HCT116 (cell line): ENCODE measurements at regions not wholly inside any gene's neighbourhood (a gene's known extent, or its start where the extent isn't known, plus 50 kb on each side); places are given as distances from the start of the nearest gene placed in this dataset.
"Not testable (repeated sequence)": the region's sequence is repeated elsewhere in the genome, so short reads cannot be mapped to it uniquely, and the experiment has no call there.

Experiments
- ATAC-seq: fragments of 200-7000 bp; cut with Tn5 transposase; 2 replicates; pipeline ENCODE4 v1.9.1; 2020; ENCODE audit warnings: mild to moderate bottlenecking, moderate library complexity
- BruUV-seq: library from RNA; stranded (reverse); fragments of 400-500 nt; replicated peaks from 2 replicates; lab custom pipeline; 2021; lab: Mats Ljungman, UMichigan
- CTCF ChIA-PET: fragments of 300-600 bp; sonication (Branson Sonifier 250); formaldehyde crosslinking; loops from one replicate; lab custom pipeline; 2021; ENCODE audit warnings: antibody characterized with exemption; lab: Charles Lee
- POLR2A ChIA-PET: fragments of 300-600, 350-600 bp; sonication (Branson Sonifier 250); formaldehyde crosslinking; loops from one replicate; lab custom pipeline; 2021; ENCODE audit warnings: antibody characterized with exemption; lab: Charles Lee
- RAD21 ChIA-PET, 2 experiments: fragments of 300-600 bp; sonication (Branson Sonifier 250); formaldehyde crosslinking; loops; one replicate each; lab custom pipeline; 2023; ENCODE audit warnings: low total read pairs in 2 of 2; ENCODE audit not compliant: uncharacterized antibody in 2 of 2, unreplicated experiment in 2 of 2, low non-redundant PET in 1 of 2; lab: Charles Lee
- DNase-seq: peaks from one replicate; pipeline ENCODE4 v3.0.0-alpha.2; 2010; ENCODE audit warnings: low read depth, low spot score
- H2AFZ ChIP-seq: fragments of 200-600 bp; shearing (Covaris generic), sonication (generic); 2 replicates; pipeline ENCODE4 v1.6.1; 2017; ENCODE audit warnings: low read depth, mixed run types, mixed read lengths, antibody characterized with exemption, low read length; ENCODE audit not compliant: poor library complexity, severe bottlenecking
- H3K27ac ChIP-seq: 2 replicates; pipeline ENCODE4 v1.5.1; 2012; ENCODE audit warnings: low read depth, low read length
- H3K27me3 ChIP-seq: fragments of 200-600 bp; sonication (generic); 2 replicates; pipeline ENCODE4 v1.6.1; 2016; ENCODE audit warnings: mixed run types, low read length, mixed read lengths; ENCODE audit not compliant: insufficient read depth
- H3K36me3 ChIP-seq, 2 experiments: fragments of 200-500 bp in 1 of 2; fragments of 200-600 bp in 1 of 2; sonication (Bioruptor generic) in 1 of 2; sonication (generic) in 1 of 2; 2 replicates each; pipeline versions ENCODE4 v1.5.1 to v1.6.1; 2014 to 2016; ENCODE audit warnings: low read length in 2 of 2, inconsistent platforms in 1 of 2, mixed read lengths in 1 of 2, mixed run types in 1 of 2; ENCODE audit not compliant: insufficient read depth in 2 of 2, control insufficient read depth in 1 of 2
- H3K4me1 ChIP-seq, 2 experiments: fragments of 200-600 bp in 1 of 2; sonication (generic) in 1 of 2; 2 replicates each; pipeline versions ENCODE4 v1.5.1 to v1.6.1; 2012 to 2017; ENCODE audit warnings: low read length in 2 of 2, inconsistent platforms in 1 of 2, mild to moderate bottlenecking in 1 of 2, mixed read lengths in 1 of 2, mixed run types in 1 of 2, moderate library complexity in 1 of 2; ENCODE audit not compliant: insufficient read depth in 2 of 2, control insufficient read depth in 1 of 2
- H3K4me2 ChIP-seq: fragments of 200-600 bp; sonication (generic); 2 replicates; pipeline ENCODE4 v1.6.1; 2017; ENCODE audit warnings: mixed run types, low read length, mixed read lengths
- H3K4me3 ChIP-seq, 2 experiments: fragments of 200-600 bp in 1 of 2; sonication (generic) in 1 of 2; replicated peaks in 1 of 2; 2 replicates each; pipeline ENCODE4 v1.5.1; 2011 to 2016; ENCODE audit warnings: low read length in 2 of 2, control low read depth in 1 of 2, low read depth in 1 of 2, mild to moderate bottlenecking in 1 of 2, mixed read lengths in 1 of 2, mixed run types in 1 of 2
- H3K79me2 ChIP-seq: fragments of 200-600 bp; sonication (generic); 2 replicates; pipeline ENCODE4 v1.6.1; 2017; ENCODE audit warnings: mild to moderate bottlenecking, mixed run types, low read length, moderate library complexity, mixed read lengths; ENCODE audit not compliant: insufficient read depth
- H3K9ac ChIP-seq: fragments of 200-600 bp; sonication (generic); 2 replicates; pipeline ENCODE4 v1.6.1; 2016; ENCODE audit warnings: low read length, mixed read lengths
- H3K9me2 ChIP-seq: fragments of 200-600 bp; sonication (generic), shearing (Covaris generic); 2 replicates; pipeline ENCODE4 v1.6.1; 2017; ENCODE audit warnings: mixed run types, mild to moderate bottlenecking, moderate library complexity; ENCODE audit not compliant: insufficient read depth
- H3K9me3 ChIP-seq, 2 experiments: fragments of 200-500 bp in 1 of 2; fragments of 200-600 bp in 1 of 2; sonication (Bioruptor generic) in 1 of 2; sonication (generic) in 1 of 2; 2 replicates each; pipeline ENCODE4 v1.6.1; 2014 to 2017; ENCODE audit warnings: low read length in 2 of 2, mixed read lengths in 2 of 2, inconsistent platforms in 1 of 2, low read depth in 1 of 2, mild to moderate bottlenecking in 1 of 2, mixed run types in 1 of 2, moderate library complexity in 1 of 2; ENCODE audit not compliant: control insufficient read depth in 1 of 2, insufficient read depth in 1 of 2
- H4K20me1 ChIP-seq: fragments of 200-600 bp; sonication (generic), shearing (Covaris generic); 2 replicates; pipeline ENCODE4 v1.6.1; 2017; ENCODE audit warnings: mixed run types, mild to moderate bottlenecking, moderate library complexity; ENCODE audit not compliant: insufficient read depth
- EZH2 ChIP-seq: fragments of 200-600 bp; sonication (generic); IDR thresholded peaks from 2 replicates; pipeline ENCODE4 v1.6.1; 2017; ENCODE audit warnings: antibody characterized with exemption, mixed run types
- EZH2phosphoT487 ChIP-seq: fragments of 200-600 bp; IDR thresholded peaks from 2 replicates; pipeline ENCODE4 v1.6.1; 2018; ENCODE audit warnings: antibody characterized with exemption, borderline replicate concordance
- FOSL1 ChIP-seq: IDR thresholded peaks from 2 replicates; pipeline ENCODE4 v1.6.1; 2012; ENCODE audit warnings: low read depth
- JUND ChIP-seq: IDR thresholded peaks from 2 replicates; pipeline ENCODE4 v1.6.1; 2012
- ZFX ChIP-seq: fragments of 450-650 bp; IDR thresholded peaks from 2 replicates; pipeline ENCODE4 v1.6.1; 2017
- ZNF274 ChIP-seq: fragments of 200-500 bp; sonication (Bioruptor generic); IDR thresholded peaks from 2 replicates; pipeline ENCODE4 v1.6.1; 2014; ENCODE audit warnings: mild to moderate bottlenecking, low read depth, low read length, inconsistent platforms
- intact Hi-C: fragments of 100-400 bp; cut with micrococcal nuclease; formaldehyde crosslinking; loops from 2 replicates; pipeline ENCODE4 v1.10.0; 2022
- TF ChIP-seq, protein P1 (sequence below): IDR thresholded peaks from 2 replicates; pipeline ENCODE4 v1.6.1; 2012; ENCODE audit warnings: low read depth

DNA sequence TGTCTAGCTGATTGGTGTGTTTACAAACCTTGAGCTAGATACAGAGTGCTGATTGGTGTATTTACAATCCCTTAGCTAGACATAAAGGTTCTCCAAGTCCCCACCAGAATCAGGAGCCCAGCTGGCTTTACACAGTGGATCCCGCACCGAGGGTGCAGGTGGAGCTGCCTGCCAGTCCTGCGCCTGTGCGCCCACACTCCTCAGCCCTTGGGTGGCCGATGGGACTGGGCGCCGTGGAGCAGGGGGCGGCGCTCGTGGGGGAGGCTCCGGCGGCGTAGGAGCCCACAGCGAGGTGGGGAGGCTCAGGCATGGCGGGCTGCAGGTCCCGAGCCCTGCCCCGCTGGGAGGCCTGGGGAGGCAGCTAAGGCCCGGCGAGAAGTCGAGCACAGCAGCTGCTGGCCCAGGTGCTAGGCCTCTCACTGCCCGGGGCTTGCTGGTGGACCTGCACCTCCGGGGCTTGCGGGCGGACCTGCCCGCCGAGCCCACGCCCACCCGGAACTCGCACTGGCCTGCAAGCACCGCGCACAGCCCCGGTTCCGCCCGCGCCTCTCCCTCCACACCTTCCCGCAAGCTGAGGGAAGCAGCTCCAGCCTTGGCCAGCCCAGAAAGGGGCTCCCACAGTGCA, 51.0 kb upstream of the CDYL start:
- POLR2A ChIA-PET, result not testable (repeated sequence)

DNA sequence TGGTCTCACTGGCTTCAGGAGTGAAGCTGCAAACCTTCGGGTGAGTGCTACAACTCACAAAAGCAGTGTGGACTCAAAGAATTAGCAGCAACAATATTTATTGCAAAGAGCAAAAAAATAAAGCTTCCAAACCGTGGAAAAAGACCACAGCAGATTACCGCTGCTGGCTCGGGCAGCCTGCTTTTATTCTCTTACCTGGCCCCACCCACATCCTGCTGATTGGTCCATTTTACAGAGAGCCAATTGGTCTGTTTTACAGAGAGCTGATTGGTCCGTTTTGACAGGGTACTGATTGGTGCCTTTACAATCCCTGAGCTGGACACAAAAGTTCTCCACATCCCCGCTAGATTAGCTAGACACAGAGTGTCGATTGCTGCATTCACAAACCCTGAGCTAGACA, 51.5 kb upstream of the CDYL start:
- H3K4me1 ChIP-seq, H3K36me3 ChIP-seq, H3K4me3 ChIP-seq, H4K20me1 ChIP-seq, DNase-seq, POLR2A ChIA-PET, H2AFZ ChIP-seq, H3K27me3 ChIP-seq, H3K9me2 ChIP-seq, H3K79me2 ChIP-seq, RAD21 ChIA-PET, H3K4me2 ChIP-seq, CTCF ChIA-PET, H3K9ac ChIP-seq, H3K9me3 ChIP-seq, BruUV-seq, ATAC-seq, intact Hi-C loops, H3K27ac ChIP-seq: not testable (repeated sequence)

More for the DNA sequence above, 51.0 kb upstream of the CDYL start:
- H3K4me3 ChIP-seq, ATAC-seq, H3K9me3 ChIP-seq, DNase-seq, H3K79me2 ChIP-seq, H3K4me1 ChIP-seq, H3K27ac ChIP-seq, H3K9me2 ChIP-seq, H2AFZ ChIP-seq, BruUV-seq, H3K27me3 ChIP-seq, H3K36me3 ChIP-seq, H3K4me2 ChIP-seq, H4K20me1 ChIP-seq, H3K9ac ChIP-seq, RAD21 ChIA-PET, intact Hi-C loops, CTCF ChIA-PET: not testable (repeated sequence)

DNA sequence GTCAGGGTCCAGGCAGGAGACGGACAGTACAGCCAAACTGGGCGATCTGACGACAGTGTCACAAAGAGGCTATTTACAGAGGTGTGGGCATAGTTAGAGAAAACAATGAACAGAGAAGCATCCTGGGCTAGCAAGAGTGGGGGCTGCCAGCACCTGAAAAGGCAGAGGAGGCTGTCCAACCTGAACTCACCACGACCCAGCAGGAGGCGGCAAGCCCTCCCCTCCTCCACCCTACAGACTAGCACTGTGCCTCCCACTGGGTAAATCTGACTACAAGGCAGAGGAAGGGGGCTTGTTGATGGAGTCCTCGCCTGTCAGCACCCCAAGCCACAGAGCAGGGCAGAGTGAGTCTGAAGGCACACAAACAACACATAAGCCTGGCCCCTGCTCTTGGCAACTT, 52.8 kb upstream of the CDYL start:
- no peaks in the 10 kb centered on the region for H3K27me3 ChIP-seq
- H2AFZ ChIP-seq, result no peak overlapping the region
- no peaks in the 10 kb centered on the region for H3K79me2 ChIP-seq
- DNase-seq (no peak), ATAC-seq (no peak)
- intact Hi-C loops, result no loop called here
- no peaks in the 10 kb centered on the region for H4K20me1 ChIP-seq
- no peak overlapping the region for H3K27ac ChIP-seq
- H3K4me1 ChIP-seq, result peaks cover 0 to 3% of the 10 kb centered on the region in 2 experiments; a peak in 1 of 4 replicates
- H3K4me2 ChIP-seq, result no peak overlapping the region
- CTCF ChIA-PET, result no interaction called here
- no TSS peak for BruUV-seq
- no peaks in the 10 kb centered on the region for H3K36me3 ChIP-seq
- RAD21 ChIA-PET, result no interaction called here
- H3K9me3 ChIP-seq, result no peaks in the 10 kb centered on the region
- POLR2A ChIA-PET, result no interaction called here
- no peak overlapping the region for H3K4me3 ChIP-seq
- no peak overlapping the region for H3K9ac ChIP-seq
- 0 out of 2 replicates have a peak, but pooled peaks cover 3% of the 10 kb centered on the region for H3K9me2 ChIP-seq
- TF ChIP-seq FOSL1 (no peak), JUND (no peak), ZNF274 (no peak), ZFX (no peak), EZH2phosphoT487 (no peak), EZH2 (no peak)
- TF ChIP-seq, protein P1, sequence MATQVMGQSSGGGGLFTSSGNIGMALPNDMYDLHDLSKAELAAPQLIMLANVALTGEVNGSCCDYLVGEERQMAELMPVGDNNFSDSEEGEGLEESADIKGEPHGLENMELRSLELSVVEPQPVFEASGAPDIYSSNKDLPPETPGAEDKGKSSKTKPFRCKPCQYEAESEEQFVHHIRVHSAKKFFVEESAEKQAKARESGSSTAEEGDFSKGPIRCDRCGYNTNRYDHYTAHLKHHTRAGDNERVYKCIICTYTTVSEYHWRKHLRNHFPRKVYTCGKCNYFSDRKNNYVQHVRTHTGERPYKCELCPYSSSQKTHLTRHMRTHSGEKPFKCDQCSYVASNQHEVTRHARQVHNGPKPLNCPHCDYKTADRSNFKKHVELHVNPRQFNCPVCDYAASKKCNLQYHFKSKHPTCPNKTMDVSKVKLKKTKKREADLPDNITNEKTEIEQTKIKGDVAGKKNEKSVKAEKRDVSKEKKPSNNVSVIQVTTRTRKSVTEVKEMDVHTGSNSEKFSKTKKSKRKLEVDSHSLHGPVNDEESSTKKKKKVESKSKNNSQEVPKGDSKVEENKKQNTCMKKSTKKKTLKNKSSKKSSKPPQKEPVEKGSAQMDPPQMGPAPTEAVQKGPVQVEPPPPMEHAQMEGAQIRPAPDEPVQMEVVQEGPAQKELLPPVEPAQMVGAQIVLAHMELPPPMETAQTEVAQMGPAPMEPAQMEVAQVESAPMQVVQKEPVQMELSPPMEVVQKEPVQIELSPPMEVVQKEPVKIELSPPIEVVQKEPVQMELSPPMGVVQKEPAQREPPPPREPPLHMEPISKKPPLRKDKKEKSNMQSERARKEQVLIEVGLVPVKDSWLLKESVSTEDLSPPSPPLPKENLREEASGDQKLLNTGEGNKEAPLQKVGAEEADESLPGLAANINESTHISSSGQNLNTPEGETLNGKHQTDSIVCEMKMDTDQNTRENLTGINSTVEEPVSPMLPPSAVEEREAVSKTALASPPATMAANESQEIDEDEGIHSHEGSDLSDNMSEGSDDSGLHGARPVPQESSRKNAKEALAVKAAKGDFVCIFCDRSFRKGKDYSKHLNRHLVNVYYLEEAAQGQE, result no peak
